GM23248 (cell line): ENCODE measurements at regions not wholly inside any gene's neighbourhood (a gene's known extent, or its start where the extent isn't known, plus 50 kb on each side); places are given as distances from the start of the nearest gene placed in this dataset.

Experiments used
- EZH2 ChIP-seq: fragments of 200-600 bp; sonication (generic); IDR thresholded peaks from 2 replicates; pipeline ENCODE4 v1.6.1; 2018; ENCODE audit warnings: antibody characterized with exemption, mild to moderate bottlenecking; ENCODE audit not compliant: insufficient read depth, poor library complexity, severe bottlenecking
- EZH2phosphoT487 ChIP-seq: fragments of 200-600 bp; sonication (generic); IDR thresholded peaks from 2 replicates; pipeline ENCODE4 v1.6.1; 2018; ENCODE audit warnings: antibody characterized with exemption, moderate library complexity, mild to moderate bottlenecking, low read depth; ENCODE audit not compliant: insufficient read depth

GRCh38 chr14:25322784-25323183, 272.8 kb upstream of the STXBP6 start:
- TF ChIP-seq EZH2phosphoT487 (no peak), EZH2 (no peak)
